Left ventricle myocardium superior (tissue), 1 donor: ENCODE measurements at regions not wholly inside any gene's neighbourhood (a gene's known extent, or its start where the extent isn't known, plus 50 kb on each side); places are given as distances from the start of the nearest gene placed in this dataset.
"Not testable (repeated sequence)": the region's sequence is repeated elsewhere in the genome, so short reads cannot be mapped to it uniquely, and the experiment has no call there.

ENCODE experiments used
- ATAC-seq: fragments of 200-7000 bp; cut with Tn5 transposase; one replicate; pipeline ENCODE4 v1.9.1; 2020; ENCODE audit warnings: mild to moderate bottlenecking, moderate library complexity
- DNase-seq: peaks from one replicate; pipeline ENCODE4 v3.0.0-alpha.2; 2020
- intact Hi-C: fragments of 100-400 bp; cut with micrococcal nuclease; formaldehyde crosslinking; loops from one replicate; pipeline ENCODE4 v1.11.0; 2022
- donor health status: DM: no; HTN: yes; CAD: no; lungs with severe emphysema.

- intact Hi-C loops = no loop called here
Observed at GRCh38 chr21:23607782-23608431, 1999.4 kb downstream of the MRPL39 start.

DNA sequence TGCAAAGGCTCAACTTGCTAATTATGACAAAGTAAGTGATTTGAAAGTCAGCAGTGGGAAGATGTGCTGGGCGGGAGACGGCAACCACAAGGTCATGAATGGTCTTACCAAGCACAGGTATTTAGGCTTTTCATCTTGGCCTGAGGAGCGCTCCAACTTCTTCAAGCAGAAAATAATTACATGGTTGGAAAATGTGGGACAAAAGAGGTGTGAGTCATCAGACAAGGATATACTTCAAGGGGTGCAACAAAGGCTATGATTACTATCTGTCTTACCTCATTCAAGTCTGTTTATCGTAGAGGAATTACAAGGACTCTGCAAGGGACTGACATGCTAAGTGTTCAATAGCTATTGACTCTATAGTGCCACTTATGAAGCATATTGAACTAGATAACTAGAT is 2005.7 kb downstream of the MRPL39 start:
- DNase-seq (no peak), ATAC-seq (no peak)
- intact Hi-C loops = no loop called here

More at GRCh38 chr21:23607782-23608431, 1999.4 kb downstream of the MRPL39 start:
- DNase-seq (no peak), ATAC-seq (no peak)

DNA sequence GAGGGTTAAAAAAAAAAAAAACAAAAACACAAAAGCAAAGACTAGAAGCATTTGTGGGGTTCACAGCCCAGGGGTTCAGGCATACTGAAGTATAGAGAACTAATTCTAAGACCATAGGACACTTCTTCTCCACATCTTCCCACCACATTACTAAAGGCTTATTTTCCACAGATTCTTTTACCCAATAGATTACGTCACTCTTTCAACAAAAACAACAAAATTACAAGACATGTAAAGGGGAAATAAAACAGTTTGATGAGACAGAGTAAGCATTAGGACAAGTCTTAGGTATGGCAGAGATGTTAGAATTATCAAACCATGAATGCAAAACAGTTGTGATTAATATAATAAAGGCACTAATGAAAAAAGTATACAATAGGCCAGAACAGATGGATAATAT is 2013.7 kb downstream of the MRPL39 start:
- no peak for DNase-seq
- no peak for ATAC-seq
- intact Hi-C loops = no loop called here

DNA sequence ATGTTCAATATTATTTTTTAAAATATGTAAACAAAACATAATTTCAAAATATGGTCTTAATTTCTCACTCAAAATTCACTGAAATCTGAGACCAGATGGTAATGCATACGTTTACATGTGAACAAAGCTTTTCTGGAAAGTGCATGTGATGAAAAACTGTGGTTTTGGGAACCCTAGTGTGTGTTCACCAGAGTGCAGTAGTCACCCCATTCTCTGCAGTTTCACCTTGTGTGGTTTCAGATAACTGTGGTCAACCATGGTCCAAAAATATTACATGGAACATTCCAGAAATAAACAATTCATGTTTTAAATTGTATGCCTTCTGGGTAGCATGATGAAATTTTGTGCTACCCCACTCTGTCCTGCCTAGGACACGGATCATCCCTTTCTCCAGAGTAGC is 2021.9 kb downstream of the MRPL39 start:
- no peak for ATAC-seq
- intact Hi-C loops = no loop called here
- no peak for DNase-seq

DNA sequence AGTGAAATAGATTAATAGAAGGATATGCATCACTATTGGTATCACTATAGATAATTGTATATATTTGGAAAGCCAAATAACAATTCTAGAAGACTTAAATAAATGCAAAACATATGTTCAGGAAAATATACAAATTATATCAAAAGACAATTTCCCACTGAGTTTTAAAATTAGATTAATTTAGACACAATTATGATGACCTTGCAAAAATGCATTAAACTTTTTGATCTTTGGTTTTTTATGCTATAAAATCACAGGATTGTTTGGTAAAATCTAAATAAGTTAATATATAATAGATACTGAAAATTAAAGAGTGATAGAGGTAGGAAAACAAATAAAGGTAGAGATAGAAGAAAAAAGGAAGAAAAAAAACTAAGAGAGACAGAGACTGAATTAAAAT is 2027.7 kb downstream of the MRPL39 start:
- ATAC-seq = no peak
- DNase-seq = no peak
- intact Hi-C loops = no loop called here

DNA sequence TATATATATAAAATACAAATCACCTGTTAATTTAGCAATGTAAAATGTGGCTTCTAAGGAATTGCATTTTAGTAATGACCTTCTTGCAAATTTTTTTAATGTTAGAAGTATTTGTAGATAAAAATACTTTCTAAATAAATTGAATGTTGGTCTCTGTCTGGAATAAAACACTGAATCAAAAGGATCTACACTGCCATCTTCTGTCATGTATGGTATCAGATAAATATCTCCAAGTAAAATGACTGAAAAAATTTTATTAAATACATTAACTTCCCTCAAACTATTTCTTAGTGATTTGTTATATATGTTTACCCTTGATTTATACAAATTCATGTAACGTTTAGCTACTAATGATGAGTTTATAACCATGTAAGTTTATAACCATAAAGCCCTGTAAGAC is 2029.3 kb downstream of the MRPL39 start:
- intact Hi-C loops = no loop called here
- ATAC-seq (no peak), DNase-seq (no peak)

DNA sequence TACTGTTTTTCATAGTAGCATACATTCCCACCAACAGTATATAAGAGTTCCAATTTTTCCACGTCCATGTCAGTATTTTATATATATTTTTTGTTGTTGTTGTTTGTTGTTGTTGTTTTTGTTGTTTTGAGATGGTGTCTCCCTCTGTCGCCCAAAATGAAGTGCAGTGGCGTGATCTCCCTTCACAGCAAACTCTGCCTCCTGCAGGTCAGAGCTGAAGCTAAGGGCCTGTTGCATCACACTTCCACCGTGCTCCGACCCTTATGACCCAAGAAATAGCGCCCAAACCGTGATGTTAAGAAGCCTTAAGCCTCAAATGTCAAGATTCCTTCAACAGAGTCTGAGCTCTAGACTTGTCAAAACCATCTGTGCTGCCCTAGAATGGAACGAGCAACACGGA is 2032.3 kb downstream of the MRPL39 start:
- no peak for DNase-seq
- ATAC-seq = no peak
- intact Hi-C loops = no loop called here

DNA sequence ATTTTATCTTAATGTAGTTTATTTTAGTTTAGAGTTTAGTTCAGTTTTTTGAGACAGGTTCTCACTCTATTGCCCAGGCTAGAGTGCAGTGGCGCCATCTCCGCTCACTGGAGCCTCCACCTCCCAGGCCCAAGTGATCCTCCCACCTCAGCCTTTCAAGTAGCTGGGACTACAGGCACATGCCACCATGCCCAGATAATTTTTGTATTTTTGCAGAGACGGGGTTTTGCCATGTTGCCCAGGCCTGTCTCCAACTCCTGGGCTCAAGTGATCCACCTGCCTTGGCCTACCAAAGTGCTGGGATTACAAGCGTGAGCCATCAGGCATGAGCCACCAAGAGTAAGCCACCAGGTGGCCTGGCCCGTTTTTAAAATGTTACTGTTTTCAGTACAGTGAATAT is 2058.4 kb downstream of the MRPL39 start:
- intact Hi-C loops, DNase-seq, ATAC-seq: not testable (repeated sequence)

- ATAC-seq = peak; percentile 74
- intact Hi-C loops = no loop called here
- peak; percentile 24 for DNase-seq
Observed at GRCh38 chr21:23543333-23543732, 2063.9 kb downstream of the MRPL39 start.

DNA sequence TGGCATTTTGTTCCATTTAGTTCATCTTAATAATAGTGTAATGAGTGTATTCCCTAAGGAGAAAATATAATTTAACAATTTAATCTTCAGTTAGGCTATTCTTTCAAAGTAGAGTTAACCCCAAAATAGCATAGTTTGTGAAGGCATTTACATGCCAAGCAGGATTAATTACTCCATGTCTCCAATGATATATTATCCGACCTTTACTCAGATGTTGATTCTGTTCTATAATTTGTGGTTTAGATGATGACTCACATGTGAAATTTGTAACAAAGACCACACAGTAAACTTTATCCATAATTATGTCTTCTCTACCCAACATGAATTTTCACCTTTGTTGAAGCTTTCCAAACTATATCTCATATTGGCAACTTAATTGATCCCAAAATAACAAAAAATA is 2065.2 kb downstream of the MRPL39 start:
- DNase-seq (no peak), ATAC-seq (no peak)
- intact Hi-C loops = no loop called here

DNA sequence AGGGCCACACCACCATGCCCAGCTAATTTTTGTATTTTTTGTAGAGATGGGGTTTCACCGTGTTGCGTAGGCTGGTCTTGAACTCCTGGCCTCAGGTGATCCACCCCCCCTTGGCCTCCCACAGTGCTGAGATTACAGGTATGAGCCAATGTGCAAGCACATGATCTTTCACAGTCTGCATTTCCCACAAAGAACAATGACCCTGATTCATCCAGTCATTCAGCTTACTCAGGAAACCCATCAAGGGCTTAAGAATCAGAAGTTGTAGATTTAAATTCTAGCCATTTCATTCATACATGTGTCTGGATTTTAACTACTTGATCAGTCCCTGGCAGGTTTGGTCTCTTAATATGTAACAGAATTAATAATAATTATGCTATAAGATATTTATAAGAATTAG is 2065.7 kb downstream of the MRPL39 start:
- ATAC-seq = no peak
- no peak for DNase-seq
- intact Hi-C loops = no loop called here

- DNase-seq (no peak), ATAC-seq (no peak)
- intact Hi-C loops = no loop called here
Observed at GRCh38 chr21:23534850-23535249, 2072.4 kb downstream of the MRPL39 start.

GRCh38 chr21:23531444-23531843 is 2075.8 kb downstream of the MRPL39 start:
- ATAC-seq = no peak
- intact Hi-C loops = no loop called here
- DNase-seq = no peak

GRCh38 chr21:23524685-23525084 is 2082.6 kb downstream of the MRPL39 start:
- DNase-seq (no peak), ATAC-seq (no peak)
- intact Hi-C loops = no loop called here

DNA sequence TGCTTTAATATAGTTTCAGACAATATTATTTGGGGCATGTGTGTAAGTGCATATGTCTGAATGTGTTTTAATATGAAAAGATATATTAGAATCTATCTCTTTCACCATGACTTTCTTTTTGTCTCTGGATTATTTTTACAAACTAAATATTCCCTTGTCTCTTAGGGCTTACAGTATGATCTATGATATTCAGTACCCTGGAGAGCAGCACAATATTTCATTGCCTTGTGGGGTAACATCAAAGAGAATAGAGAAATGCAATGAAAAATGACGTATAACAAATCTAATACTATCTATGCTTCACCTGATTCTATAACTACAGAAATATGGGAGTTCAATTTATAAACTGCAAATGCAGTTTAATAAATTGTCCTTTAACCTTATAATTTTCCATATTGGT is 2084.5 kb downstream of the MRPL39 start:
- DNase-seq = no peak
- ATAC-seq = no peak
- intact Hi-C loops = no loop called here

DNA sequence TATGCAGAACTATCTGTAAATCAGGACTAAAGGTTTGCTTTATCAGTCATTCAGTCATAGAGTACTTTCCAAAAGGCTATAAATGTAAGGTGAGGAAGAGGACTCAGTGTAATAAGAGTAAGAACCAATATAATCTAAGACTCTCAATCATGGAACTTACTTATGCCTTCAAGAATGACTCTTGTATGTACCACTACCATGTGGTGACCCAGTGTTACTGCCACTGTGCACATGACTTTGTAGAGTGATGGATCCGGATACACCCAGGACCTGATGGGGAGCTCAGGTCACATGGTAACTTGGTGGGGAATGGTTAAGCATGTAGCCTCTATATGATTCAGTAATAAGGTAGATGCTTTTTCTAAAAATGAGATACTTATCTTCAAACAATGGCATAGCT is 2099.8 kb downstream of the MRPL39 start:
- intact Hi-C loops = no loop called here
- ATAC-seq = no peak
- DNase-seq = no peak

- no peak for ATAC-seq
Observed at GRCh38 chr21:23496729-23497128, 2110.6 kb downstream of the MRPL39 start.

DNA sequence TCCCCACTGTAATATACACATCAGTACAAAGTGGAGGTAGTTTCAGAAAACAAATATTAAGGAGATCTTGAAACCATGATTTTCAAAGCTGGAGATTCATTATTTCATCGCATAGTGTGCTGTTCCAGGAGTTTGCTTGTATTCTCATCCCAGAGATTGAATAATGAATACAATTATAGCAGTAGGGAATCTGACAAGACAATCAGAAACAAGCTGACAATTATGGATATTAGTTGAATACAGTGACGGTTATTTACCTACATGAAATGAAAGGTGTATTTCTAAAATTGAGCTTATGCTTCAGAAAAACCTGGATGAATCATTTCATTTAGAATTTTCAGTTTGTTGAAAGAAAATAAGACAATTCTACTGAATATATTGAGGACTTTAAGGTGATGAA is 2119.0 kb downstream of the MRPL39 start:
- ATAC-seq (no peak), DNase-seq (no peak)
- intact Hi-C loops = no loop called here

More at GRCh38 chr21:23496729-23497128, 2110.6 kb downstream of the MRPL39 start:
- intact Hi-C loops = no loop called here
- no peak for DNase-seq

- intact Hi-C loops = no loop called here
- ATAC-seq (no peak), DNase-seq (no peak)
Observed at GRCh38 chr21:23480591-23481270, 2126.6 kb downstream of the MRPL39 start.

GRCh38 chr21:23478381-23478780 is 2128.9 kb downstream of the MRPL39 start:
- ATAC-seq (no peak), DNase-seq (no peak)
- intact Hi-C loops = no loop called here
